OCI-LY3 (cell line): ENCODE measurements at regions not wholly inside any gene's neighbourhood (a gene's known extent, or its start where the extent isn't known, plus 50 kb on each side); places are given as distances from the start of the nearest gene placed in this dataset.

Experiments
- H2AFZ ChIP-seq: fragments of 200-600, 300-600 bp; shearing (Covaris generic); 2 replicates; pipeline ENCODE4 v1.6.0; 2014; ENCODE audit warnings: antibody characterized with exemption, low read depth, low read length
- H3K27ac ChIP-seq: fragments of 200-600, 300-600 bp; sonication (generic); 2 replicates; pipeline ENCODE4 v1.5.1; 2014; ENCODE audit warnings: mild to moderate bottlenecking, low read length, moderate library complexity, mixed read lengths
- H3K27me3 ChIP-seq: fragments of 200-600, 300-600 bp; sonication (generic); 2 replicates; pipeline ENCODE4 v1.6.1; 2014; ENCODE audit warnings: low read depth, low read length, mixed read lengths
- H3K36me3 ChIP-seq: fragments of 200-600, 300-600 bp; sonication (generic); replicated peaks from 2 replicates; pipeline ENCODE3; 2014; ENCODE audit warnings: low read depth, low read length, mixed read lengths
- H3K4me1 ChIP-seq: fragments of 300-600, 200-600 bp; sonication (generic); 2 replicates; pipeline ENCODE4 v1.6.1; 2014; ENCODE audit warnings: low read length, mixed read lengths
- H3K4me2 ChIP-seq: fragments of 200-600, 300-600 bp; sonication (generic); 2 replicates; pipeline ENCODE4 v1.6.1; 2014; ENCODE audit warnings: low read length, mixed read lengths
- H3K4me3 ChIP-seq: fragments of 300-600, 200-600 bp; sonication (generic); 2 replicates; pipeline ENCODE4 v1.5.1; 2014; ENCODE audit warnings: antibody characterized with exemption, mild to moderate bottlenecking, low read length, moderate library complexity
- H3K79me2 ChIP-seq: fragments of 300-600, 200-600 bp; shearing (Covaris generic); 2 replicates; pipeline ENCODE4 v1.6.1; 2014; ENCODE audit warnings: mild to moderate bottlenecking, low read length, mixed read lengths
- H3K9ac ChIP-seq: fragments of 300-600, 200-600 bp; shearing (Covaris generic); 2 replicates; pipeline ENCODE4 v1.6.0; 2014; ENCODE audit warnings: mild to moderate bottlenecking, low read length, moderate library complexity
- H3K9me3 ChIP-seq: fragments of 200-600, 300-600 bp; shearing (Covaris generic); 2 replicates; pipeline ENCODE4 v1.6.1; 2014; ENCODE audit warnings: low read length, mixed read lengths; ENCODE audit not compliant: insufficient read depth
- H4K20me1 ChIP-seq: fragments of 200-600, 300-600 bp; sonication (generic); 2 replicates; pipeline ENCODE4 v1.6.1; 2016; ENCODE audit warnings: low read length, mixed read lengths; ENCODE audit not compliant: insufficient read depth
- EZH2phosphoT487 ChIP-seq: fragments of 200-600 bp; shearing (Covaris generic); IDR thresholded peaks from 2 replicates; pipeline ENCODE4 v1.6.1; 2018; ENCODE audit warnings: antibody characterized with exemption, mixed run types, low read depth
- TF ChIP-seq, protein P1 (sequence below): fragments of 200-600, 300-600 bp; sonication (generic); IDR thresholded peaks from 2 replicates; pipeline ENCODE4 v1.5.1; 2014; ENCODE audit warnings: antibody characterized with exemption, low read length, low read depth

- Histone ChIP-seq H3K4me2 (peak overlapping the region; percentile 62), H3K9me3 (no peaks in the 10 kb centered on the region), H4K20me1 (no peaks in the 10 kb centered on the region), H3K27me3 (no peaks in the 10 kb centered on the region), H3K4me3 (peak overlapping the region; percentile 13; the same call in 1 of the 2 replicates), H3K36me3 (no peaks in the 10 kb centered on the region), H3K27ac (peak overlapping the region; percentile 41), H3K4me1 (peaks cover 26% of the 10 kb centered on the region), H3K79me2 (no peaks in the 10 kb centered on the region), H2AFZ (peak overlapping the region; percentile 13; the same call in 1 of the 2 replicates), H3K9ac (no peak overlapping the region)
- TF ChIP-seq, protein P1, sequence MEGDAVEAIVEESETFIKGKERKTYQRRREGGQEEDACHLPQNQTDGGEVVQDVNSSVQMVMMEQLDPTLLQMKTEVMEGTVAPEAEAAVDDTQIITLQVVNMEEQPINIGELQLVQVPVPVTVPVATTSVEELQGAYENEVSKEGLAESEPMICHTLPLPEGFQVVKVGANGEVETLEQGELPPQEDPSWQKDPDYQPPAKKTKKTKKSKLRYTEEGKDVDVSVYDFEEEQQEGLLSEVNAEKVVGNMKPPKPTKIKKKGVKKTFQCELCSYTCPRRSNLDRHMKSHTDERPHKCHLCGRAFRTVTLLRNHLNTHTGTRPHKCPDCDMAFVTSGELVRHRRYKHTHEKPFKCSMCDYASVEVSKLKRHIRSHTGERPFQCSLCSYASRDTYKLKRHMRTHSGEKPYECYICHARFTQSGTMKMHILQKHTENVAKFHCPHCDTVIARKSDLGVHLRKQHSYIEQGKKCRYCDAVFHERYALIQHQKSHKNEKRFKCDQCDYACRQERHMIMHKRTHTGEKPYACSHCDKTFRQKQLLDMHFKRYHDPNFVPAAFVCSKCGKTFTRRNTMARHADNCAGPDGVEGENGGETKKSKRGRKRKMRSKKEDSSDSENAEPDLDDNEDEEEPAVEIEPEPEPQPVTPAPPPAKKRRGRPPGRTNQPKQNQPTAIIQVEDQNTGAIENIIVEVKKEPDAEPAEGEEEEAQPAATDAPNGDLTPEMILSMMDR = no peak
- TF ChIP-seq EZH2phosphoT487 = no peak
These were observed 72.9 kb upstream of the STXBP6 start for GRCh38 chr14:25122843-25123242.

DNA sequence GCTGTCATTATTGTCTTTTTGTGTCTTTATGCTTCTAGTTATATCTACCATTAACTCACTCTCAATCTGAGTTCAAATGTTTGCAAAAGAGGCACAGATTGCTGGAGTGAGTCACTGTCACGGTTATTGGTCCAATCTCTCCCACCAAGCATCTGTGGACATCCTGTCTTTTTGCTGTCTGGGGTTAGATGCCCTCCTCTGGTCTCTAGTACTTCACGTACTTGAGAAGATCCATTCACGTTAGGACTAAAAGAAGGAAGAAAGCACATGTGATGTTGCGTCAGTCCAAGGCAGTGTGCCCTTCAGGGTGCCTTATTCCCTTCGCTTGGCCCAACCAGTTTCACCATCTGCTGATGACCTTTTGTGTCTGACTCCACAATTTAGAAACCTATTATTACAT is 72.3 kb upstream of the STXBP6 start:
- no peaks in the 10 kb centered on the region for H3K9me3 ChIP-seq
- H3K9ac ChIP-seq = no peak overlapping the region
- no peaks in the 10 kb centered on the region for H3K27me3 ChIP-seq
- H4K20me1 ChIP-seq = no peaks in the 10 kb centered on the region
- peak overlapping the region; percentile 62 for H3K4me2 ChIP-seq
- peak overlapping the region; percentile 13; the same call in 1 of the 2 replicates for H2AFZ ChIP-seq
- TF ChIP-seq EZH2phosphoT487 = no peak
- TF ChIP-seq, protein P1 = no peak
- peaks cover 26% of the 10 kb centered on the region for H3K4me1 ChIP-seq
- no peaks in the 10 kb centered on the region for H3K36me3 ChIP-seq
- H3K27ac ChIP-seq = peak overlapping the region; percentile 41
- H3K79me2 ChIP-seq = no peaks in the 10 kb centered on the region
- H3K4me3 ChIP-seq = no peak overlapping the region

DNA sequence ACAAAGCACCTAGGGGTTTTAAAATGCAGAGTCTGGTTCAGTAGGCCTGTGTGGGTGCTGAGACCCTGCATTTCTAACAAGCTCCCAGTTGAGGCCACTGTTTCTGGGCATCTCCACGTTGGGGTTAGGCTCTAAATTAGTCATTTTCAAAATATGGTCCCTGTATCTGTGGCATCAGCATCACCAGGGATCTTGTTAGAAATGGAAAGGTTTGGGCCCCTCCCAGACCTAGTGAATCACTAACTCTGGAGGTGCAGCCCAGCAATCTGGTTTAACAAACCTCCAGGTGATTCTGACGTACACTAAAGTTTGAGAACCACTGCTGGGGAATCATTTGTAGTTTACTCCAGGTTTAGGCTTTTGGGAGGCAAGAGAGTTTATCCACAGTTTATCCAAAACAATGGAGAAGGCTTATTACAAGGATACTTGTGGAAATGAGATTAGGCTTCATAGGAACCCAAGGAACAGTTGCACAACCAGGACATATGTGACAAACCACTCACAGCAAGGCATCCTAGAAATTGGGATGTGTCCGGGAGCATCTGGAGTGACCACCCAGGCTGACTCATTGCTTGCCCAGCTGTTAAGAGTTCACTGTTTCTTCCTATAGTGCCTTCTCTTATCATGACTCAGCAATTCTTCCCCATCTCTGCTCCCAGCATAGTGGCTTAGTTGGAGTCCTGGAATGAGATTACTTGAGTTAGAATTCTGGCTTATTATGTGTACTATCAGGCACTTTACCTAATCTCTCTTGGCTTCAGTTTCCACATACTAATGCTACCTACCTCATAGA is 71.6 kb upstream of the STXBP6 start:
- TF ChIP-seq EZH2phosphoT487 = no peak
- TF ChIP-seq, protein P1 = no peak
- Histone ChIP-seq H3K4me1 (peaks cover 26% of the 10 kb centered on the region), H4K20me1 (no peaks in the 10 kb centered on the region), H3K79me2 (no peaks in the 10 kb centered on the region), H3K4me2 (no peak overlapping the region; the same call in 1 of the 2 replicates), H3K36me3 (no peaks in the 10 kb centered on the region), H3K27ac (peak overlapping the region; percentile 41; the same call in 1 of the 2 replicates), H3K9ac (no peak overlapping the region), H3K27me3 (no peaks in the 10 kb centered on the region), H3K4me3 (no peak overlapping the region), H3K9me3 (no peaks in the 10 kb centered on the region), H2AFZ (peak overlapping the region; percentile 33; the same call in 1 of the 2 replicates)

DNA sequence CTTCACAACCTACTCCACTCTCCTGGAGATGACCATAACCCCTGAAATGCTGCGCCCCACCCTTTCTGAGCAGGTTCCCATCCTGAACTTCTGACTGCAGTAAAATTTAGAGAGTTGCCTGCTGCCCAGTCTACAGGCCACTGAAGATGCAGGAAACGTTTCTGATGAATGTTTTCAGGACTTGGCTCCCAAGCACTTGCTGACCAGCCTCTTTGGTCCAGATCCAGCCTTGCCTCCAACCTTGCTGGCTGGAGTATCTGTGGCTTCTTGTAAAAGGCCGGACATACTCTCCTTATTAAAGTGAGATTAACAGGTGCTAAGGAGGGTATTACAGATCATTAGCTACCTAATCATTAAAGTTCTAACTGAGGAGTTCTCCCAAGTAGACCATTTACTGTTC is 70.3 kb upstream of the STXBP6 start:
- TF ChIP-seq, protein P1 = no peak
- TF ChIP-seq EZH2phosphoT487 = no peak
- no peaks in the 10 kb centered on the region for H3K9me3 ChIP-seq
- H3K36me3 ChIP-seq = no peaks in the 10 kb centered on the region
- H3K4me3 ChIP-seq = no peak overlapping the region
- H3K79me2 ChIP-seq = no peaks in the 10 kb centered on the region
- H3K9ac ChIP-seq = no peak overlapping the region
- H3K27me3 ChIP-seq = no peaks in the 10 kb centered on the region
- no peak overlapping the region for H3K27ac ChIP-seq
- no peaks in the 10 kb centered on the region for H4K20me1 ChIP-seq
- no peak overlapping the region for H3K4me2 ChIP-seq
- H2AFZ ChIP-seq = no peak overlapping the region
- peaks cover 26% of the 10 kb centered on the region for H3K4me1 ChIP-seq
